DND-41 (cell line): ENCODE measurements at regions not wholly inside any gene's neighbourhood (a gene's known extent, or its start where the extent isn't known, plus 50 kb on each side); places are given as distances from the start of the nearest gene placed in this dataset.

ENCODE experiments used
- CTCF ChIP-seq: IDR thresholded peaks from 2 replicates; pipeline ENCODE4 v1.5.1; 2012; ENCODE audit warnings: borderline replicate concordance, low read length, moderate library complexity, mild to moderate bottlenecking; ENCODE audit not compliant: poor library complexity, severe bottlenecking; ENCODE audit errors: extremely low read depth
- EZH2 ChIP-seq: IDR thresholded peaks from 3 replicates; pipeline ENCODE4 v1.6.1; 2012; ENCODE audit warnings: borderline replicate concordance, low read depth, mild to moderate bottlenecking, moderate library complexity, low read length, inconsistent platforms; ENCODE audit not compliant: severe bottlenecking

GRCh38 chr14:34104489-34105397, 153.9 kb upstream of the EGLN3 start:
- TF ChIP-seq CTCF (no peak), EZH2 (no peak)
